K562 (cell line): ENCODE measurements at regions not wholly inside any gene's neighbourhood (a gene's known extent, or its start where the extent isn't known, plus 50 kb on each side); places are given as distances from the start of the nearest gene placed in this dataset.
A peak's percentile ranks its signal among the peaks of the same experiment; 100 is the strongest.

Experiments
- ARID2 ChIP-seq: fragments of 450-650 bp; IDR thresholded peaks from 2 replicates; pipeline ENCODE4 v1.6.1; 2017; ENCODE audit warnings: antibody characterized with exemption, mild to moderate bottlenecking
- DPF2 ChIP-seq: fragments of 450-650 bp; IDR thresholded peaks from 2 replicates; pipeline ENCODE4 v1.6.1; 2016
- EZH2 ChIP-seq: IDR thresholded peaks from 2 replicates; pipeline ENCODE4 v1.6.1; 2012; ENCODE audit warnings: low read depth, mild to moderate bottlenecking, inconsistent platforms, low read length, borderline replicate concordance
- MYBL2 ChIP-seq, 2 experiments: fragments of 450-650 bp in 1 of 2; sonication (generic) in 1 of 2; formaldehyde crosslinking in 1 of 2; IDR thresholded peaks; 2 replicates each; pipeline versions ENCODE4 v1.6.1 to v1.8.1; 2017 to 2022; ENCODE audit warnings: borderline replicate concordance in 1 of 2, inconsistent platforms in 1 of 2, low read depth in 1 of 2, mild to moderate bottlenecking in 1 of 2, missing genetic modification reagents in 1 of 2, moderate library complexity in 1 of 2
- PRPF4 ChIP-seq: fragments of 200-400 bp; formaldehyde crosslinking; IDR thresholded peaks from one replicate; pipeline ENCODE4 v1.6.1; 2017; ENCODE audit warnings: low read length, low read depth, mild to moderate bottlenecking; ENCODE audit not compliant: insufficient read depth, poor library complexity, severe bottlenecking
- PYGO2 ChIP-seq: fragments of 450-650 bp; IDR thresholded peaks from 2 replicates; pipeline ENCODE4 v1.6.1; 2016; ENCODE audit warnings: mild to moderate bottlenecking, missing genetic modification characterization, moderate library complexity, missing compliant biosample characterization
- RHOXF2B ChIP-seq: fragments of 250-450 bp; sonication (Bioruptor Pico); conservative IDR thresholded peaks from 2 replicates; pipeline ENCODE4 v1.5.1; 2021
- SMC3 ChIP-seq: conservative IDR thresholded peaks from 2 replicates; pipeline ENCODE4 v1.6.1; 2011; ENCODE audit warnings: low read depth, low read length, improper control_type of control experiment; ENCODE audit not compliant: insufficient read depth
- SOX6 ChIP-seq: fragments of 450-650 bp; IDR thresholded peaks from 2 replicates; pipeline ENCODE4 v1.6.1; 2014; ENCODE audit warnings: mild to moderate bottlenecking
- SRSF7 ChIP-seq: fragments of 200-400 bp; formaldehyde crosslinking; optimal IDR thresholded peaks from 2 replicates; pipeline ENCODE3; 2017; ENCODE audit warnings: mild to moderate bottlenecking, low read depth, low read length
- TAF9B ChIP-seq: fragments of 450-650 bp; IDR thresholded peaks from 2 replicates; pipeline ENCODE4 v1.6.1; 2018; ENCODE audit warnings: mild to moderate bottlenecking; ENCODE audit not compliant: partially characterized antibody
- TRIM28 ChIP-seq: fragments of 450-650 bp; IDR thresholded peaks from 2 replicates; pipeline ENCODE4 v1.6.1; 2017
- ZNF253 ChIP-seq: fragments of 250-450 bp; sonication (Bioruptor Pico); conservative IDR thresholded peaks from 2 replicates; pipeline ENCODE4 v1.6.1; 2021; ENCODE audit warnings: mild to moderate bottlenecking
- ZNF57 ChIP-seq: fragments of 450-650 bp; formaldehyde crosslinking; IDR thresholded peaks from 2 replicates; pipeline ENCODE4 v1.4.0; 2020; ENCODE audit warnings: mild to moderate bottlenecking, moderate library complexity
- TF ChIP-seq, protein P1 (sequence below), 2 experiments: IDR thresholded peaks in 1 of 2; conservative IDR thresholded peaks in 1 of 2; 2 replicates each; pipeline ENCODE4 v1.6.1; 2016; ENCODE audit warnings: low read depth in 2 of 2, mild to moderate bottlenecking in 1 of 2, missing compliant biosample characterization in 1 of 2, missing genetic modification characterization in 1 of 2, moderate library complexity in 1 of 2
- TF ChIP-seq, protein P2 (sequence below): IDR thresholded peaks from 3 replicates; pipeline ENCODE4 v1.6.1; 2011; ENCODE audit warnings: borderline replicate concordance, mild to moderate bottlenecking; ENCODE audit not compliant: insufficient read length, insufficient read depth
- TF ChIP-seq, protein P3 (sequence below): conservative IDR thresholded peaks from 2 replicates; pipeline ENCODE4 v1.6.1; 2011; ENCODE audit warnings: low read depth, mild to moderate bottlenecking, low read length; ENCODE audit not compliant: control insufficient read depth

GRCh38 chr21:35106246-35106835 is 57.2 kb upstream of the RUNX1 start (continued):
- TF ChIP-seq PYGO2 (tag) = 0 out of 2 replicates have a peak, but pooled peaks have one; percentile 57
- TF ChIP-seq ZNF57 = no peak
- TF ChIP-seq TRIM28 = peak; percentile 51; the same call in 1 of the 2 replicates
- no peak for TF ChIP-seq PRPF4
- TF ChIP-seq, protein P1, sequence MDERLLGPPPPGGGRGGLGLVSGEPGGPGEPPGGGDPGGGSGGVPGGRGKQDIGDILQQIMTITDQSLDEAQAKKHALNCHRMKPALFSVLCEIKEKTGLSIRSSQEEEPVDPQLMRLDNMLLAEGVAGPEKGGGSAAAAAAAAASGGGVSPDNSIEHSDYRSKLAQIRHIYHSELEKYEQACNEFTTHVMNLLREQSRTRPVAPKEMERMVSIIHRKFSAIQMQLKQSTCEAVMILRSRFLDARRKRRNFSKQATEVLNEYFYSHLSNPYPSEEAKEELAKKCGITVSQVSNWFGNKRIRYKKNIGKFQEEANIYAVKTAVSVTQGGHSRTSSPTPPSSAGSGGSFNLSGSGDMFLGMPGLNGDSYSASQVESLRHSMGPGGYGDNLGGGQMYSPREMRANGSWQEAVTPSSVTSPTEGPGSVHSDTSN (CRISPR knock-in tag; IDR thresholded peaks at IDR 0.05; ENCODE audit: low read depth) = no peak
- TF ChIP-seq, protein P1 (tag; conservative IDR thresholded peaks at IDR 0.05; ENCODE audit: low read depth) = peak; percentile 94
- peak; percentile 100 for TF ChIP-seq SOX6
- TF ChIP-seq ZNF253 (CRISPR knock-in tag) = no peak
- TF ChIP-seq, protein P2, sequence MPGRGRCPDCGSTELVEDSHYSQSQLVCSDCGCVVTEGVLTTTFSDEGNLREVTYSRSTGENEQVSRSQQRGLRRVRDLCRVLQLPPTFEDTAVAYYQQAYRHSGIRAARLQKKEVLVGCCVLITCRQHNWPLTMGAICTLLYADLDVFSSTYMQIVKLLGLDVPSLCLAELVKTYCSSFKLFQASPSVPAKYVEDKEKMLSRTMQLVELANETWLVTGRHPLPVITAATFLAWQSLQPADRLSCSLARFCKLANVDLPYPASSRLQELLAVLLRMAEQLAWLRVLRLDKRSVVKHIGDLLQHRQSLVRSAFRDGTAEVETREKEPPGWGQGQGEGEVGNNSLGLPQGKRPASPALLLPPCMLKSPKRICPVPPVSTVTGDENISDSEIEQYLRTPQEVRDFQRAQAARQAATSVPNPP = no peak
- TF ChIP-seq DPF2 = peak; percentile 98
- TF ChIP-seq RHOXF2B (CRISPR knock-in tag) = peak; percentile 78; the same call in 1 of the 2 replicates
- TF ChIP-seq ARID2 = no peak
- 0 out of 2 replicates have a peak, but pooled peaks have one; percentile 23 for TF ChIP-seq MYBL2 (IDR thresholded peaks at IDR 0.05; ENCODE audit: low read depth)
- no peak for TF ChIP-seq MYBL2 (CRISPR knock-in tag; IDR thresholded peaks at IDR 0.05; ENCODE audit: borderline replicate concordance)
- TF ChIP-seq TAF9B = peak; percentile 83
- TF ChIP-seq, protein P3, sequence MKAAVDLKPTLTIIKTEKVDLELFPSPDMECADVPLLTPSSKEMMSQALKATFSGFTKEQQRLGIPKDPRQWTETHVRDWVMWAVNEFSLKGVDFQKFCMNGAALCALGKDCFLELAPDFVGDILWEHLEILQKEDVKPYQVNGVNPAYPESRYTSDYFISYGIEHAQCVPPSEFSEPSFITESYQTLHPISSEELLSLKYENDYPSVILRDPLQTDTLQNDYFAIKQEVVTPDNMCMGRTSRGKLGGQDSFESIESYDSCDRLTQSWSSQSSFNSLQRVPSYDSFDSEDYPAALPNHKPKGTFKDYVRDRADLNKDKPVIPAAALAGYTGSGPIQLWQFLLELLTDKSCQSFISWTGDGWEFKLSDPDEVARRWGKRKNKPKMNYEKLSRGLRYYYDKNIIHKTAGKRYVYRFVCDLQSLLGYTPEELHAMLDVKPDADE = no peak
- TF ChIP-seq SRSF7 = no peak
- TF ChIP-seq EZH2 = no peak
- no peak for TF ChIP-seq SMC3
